ENCODE measurements at regions not wholly inside any gene's neighbourhood (a gene's known extent, or its start where the extent isn't known, plus 50 kb on each side); places are given as distances from the start of the nearest gene placed in this dataset.

GRCh38 chr19:31529121-31529520, 179.9 kb upstream of the TSHZ3 start:
- TF ChIP-seq SUZ12 (IDR thresholded peaks at IDR 0.05; ENCODE audit: extremely low read depth, insufficient read depth, insufficient read length) (no peak), YY1 (IDR thresholded peaks at IDR 0.05; ENCODE audit: insufficient read depth, insufficient read length) (no peak)
